Fibroblast of gingiva (primary cell): ENCODE measurements at regions not wholly inside any gene's neighbourhood (a gene's known extent, or its start where the extent isn't known, plus 50 kb on each side); places are given as distances from the start of the nearest gene placed in this dataset.

ENCODE experiments used
- DNase-seq: peaks from one replicate; pipeline ENCODE4 v3.0.0-alpha.2; 2011; ENCODE audit warnings: low read depth

DNA sequence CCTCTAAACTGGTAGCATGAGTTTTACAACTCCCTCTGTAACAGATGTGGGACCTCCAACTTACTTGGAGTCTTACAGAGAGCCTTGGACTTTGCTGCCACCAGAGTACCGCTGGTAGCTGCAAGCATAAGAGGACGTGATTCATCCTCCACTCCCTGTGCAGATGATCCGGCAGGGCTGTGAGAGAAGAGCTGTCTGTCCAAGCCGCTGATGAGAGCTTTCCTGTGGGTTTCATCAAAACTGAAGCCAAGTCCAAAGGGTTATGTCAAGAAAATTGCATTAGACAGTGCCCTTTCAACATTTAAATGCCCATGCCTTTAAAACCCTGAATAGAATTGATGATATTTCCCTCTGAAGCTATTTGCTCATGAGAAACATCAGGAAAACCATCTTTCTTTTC is 85.8 kb downstream of the LLPH start:
- peak; percentile 69 for DNase-seq

- no peak for DNase-seq
Measured at GRCh38 chr12:66043035-66043434, 87.5 kb downstream of the LLPH start.

DNA sequence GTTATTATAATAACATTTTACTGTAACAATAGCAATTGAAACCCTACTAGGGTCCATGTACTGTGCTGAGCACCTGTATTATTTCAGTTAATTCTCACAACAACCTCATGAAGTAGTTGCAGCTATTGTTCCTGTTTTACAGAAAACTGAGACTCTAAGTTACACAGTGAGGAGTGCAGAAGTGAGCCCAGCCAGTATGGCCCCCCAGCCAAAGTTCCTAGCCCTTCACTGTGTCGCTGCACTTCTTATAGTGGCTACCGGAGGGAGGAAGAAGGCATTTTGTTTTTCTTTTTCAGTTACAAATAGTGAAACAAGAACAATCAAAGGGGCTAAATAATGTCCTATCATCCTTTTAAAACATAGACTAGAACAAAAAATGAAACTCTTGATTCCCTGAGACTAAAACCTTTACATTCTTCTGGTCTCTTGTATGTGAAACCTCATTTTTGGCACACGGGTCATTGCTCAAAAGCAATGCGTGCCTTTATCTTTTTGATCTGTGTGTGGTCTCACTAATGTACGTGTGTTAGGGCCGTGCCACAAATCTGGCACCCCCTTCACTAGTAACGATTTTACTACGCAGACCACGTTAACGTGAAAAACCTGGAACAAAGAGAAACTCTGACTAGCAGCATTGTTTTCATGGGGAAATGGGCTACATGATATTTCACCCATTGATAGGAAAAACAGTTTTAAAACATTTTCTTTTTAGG is 88.7 kb downstream of the LLPH start:
- no peak for DNase-seq

GRCh38 chr12:66036317-66036716 is 94.2 kb downstream of the LLPH start:
- DNase-seq, result peak; percentile 89

- DNase-seq, result peak; percentile 59
Measured at GRCh38 chr12:66035288-66035966, 95.1 kb downstream of the LLPH start.

DNA sequence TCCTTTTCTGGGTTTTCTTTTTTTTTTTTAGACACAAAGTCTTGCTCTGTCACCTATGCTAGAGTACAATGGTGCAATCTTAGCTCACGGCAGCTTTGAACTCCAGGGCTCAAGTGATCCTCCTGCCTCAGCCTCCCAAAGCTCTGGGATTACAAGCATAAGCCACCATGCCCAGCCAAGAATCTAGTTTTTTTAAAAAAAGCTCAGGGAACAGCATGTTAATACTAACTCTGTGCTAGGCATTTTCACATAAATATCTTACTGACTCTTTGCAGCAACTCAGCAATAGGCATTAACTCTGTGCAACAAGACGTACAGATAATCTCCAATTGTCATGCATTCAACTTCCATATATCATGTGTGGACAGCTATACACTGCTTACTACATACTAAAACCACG is 97.4 kb downstream of the LLPH start:
- DNase-seq, result no peak

GRCh38 chr12:66032739-66033138 is 97.8 kb downstream of the LLPH start:
- DNase-seq, result no peak

- DNase-seq, result no peak
Measured at GRCh38 chr12:66030217-66030781, 100.3 kb downstream of the LLPH start.

DNA sequence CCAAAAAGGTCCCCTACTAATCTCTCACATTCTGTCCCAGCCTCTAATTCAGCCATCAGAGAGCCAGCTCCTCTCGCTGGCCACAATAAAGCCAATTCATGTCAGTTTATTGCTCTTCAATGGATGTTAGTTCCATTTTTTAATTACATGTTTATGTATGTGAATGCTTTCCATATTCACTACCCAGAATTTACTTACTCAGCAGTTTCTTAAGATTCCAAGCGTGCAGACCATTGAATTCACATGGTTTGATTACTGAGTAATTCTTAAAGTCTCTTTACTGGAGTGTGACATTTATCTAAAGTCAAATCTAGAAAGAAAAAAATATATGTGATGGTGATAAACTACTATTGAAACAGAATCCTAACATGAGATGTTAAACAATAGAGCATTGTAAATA is 102.2 kb downstream of the LLPH start:
- no peak for DNase-seq

GRCh38 chr12:66025477-66025876 is 105.1 kb downstream of the LLPH start:
- DNase-seq, result no peak

DNA sequence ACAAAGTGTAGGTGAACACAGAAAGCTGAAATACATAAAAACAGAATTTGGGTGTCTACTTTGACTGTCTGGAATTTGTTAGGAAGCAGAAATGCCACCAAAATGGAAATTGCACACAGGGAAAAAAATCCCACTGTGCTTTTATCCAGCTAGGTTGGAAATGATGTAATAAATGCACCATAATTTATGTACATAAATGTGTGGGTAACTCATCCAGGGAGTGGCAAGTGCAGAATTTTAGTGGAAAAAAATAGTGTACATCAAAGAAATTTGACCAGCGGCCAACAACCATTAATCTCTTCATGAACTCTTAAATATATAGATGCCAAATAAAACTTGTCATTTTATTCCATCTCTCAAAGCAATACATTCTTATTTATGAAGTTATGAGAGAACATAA is 105.6 kb downstream of the LLPH start:
- DNase-seq, result no peak

DNA sequence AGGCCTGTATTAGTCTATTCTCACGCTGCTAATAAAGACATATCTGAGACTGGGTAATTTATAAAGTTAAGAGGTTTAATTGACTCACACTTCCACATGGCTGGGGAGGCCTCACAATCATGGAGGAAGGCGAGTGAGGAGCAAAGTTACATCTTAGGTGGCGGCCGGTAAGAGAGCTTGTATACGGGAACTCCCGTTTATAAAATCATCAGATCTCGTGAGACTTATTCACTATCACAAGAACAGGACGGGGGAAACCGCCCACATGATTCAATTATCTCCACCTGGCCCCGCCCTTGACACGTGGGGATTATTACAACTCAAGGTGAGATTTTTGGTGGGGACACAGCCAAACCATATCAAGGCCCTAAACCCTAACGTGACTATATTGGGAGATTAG is 110.1 kb downstream of the LLPH start:
- no peak for DNase-seq

GRCh38 chr12:66017736-66018135 is 112.8 kb downstream of the LLPH start:
- no peak for DNase-seq
